IPS DF 6.9 (cell line): ENCODE measurements at regions not wholly inside any gene's neighbourhood (a gene's known extent, or its start where the extent isn't known, plus 50 kb on each side); places are given as distances from the start of the nearest gene placed in this dataset.

Source experiments
- DNase-seq: peaks from one replicate; pipeline ENCODE4 v3.0.0-alpha.2; 2013; ENCODE audit warnings: low read depth, low spot score
- H3K27ac ChIP-seq: one replicate; pipeline ENCODE4 v1.5.1; 2013; ENCODE audit warnings: low read length, control low read depth
- H3K27me3 ChIP-seq: 2 replicates; pipeline ENCODE4 v1.6.1; 2013; ENCODE audit warnings: mild to moderate bottlenecking, low read length; ENCODE audit not compliant: control insufficient read depth, insufficient read depth
- H3K36me3 ChIP-seq: 2 replicates; pipeline ENCODE4 v1.6.1; 2013; ENCODE audit warnings: low read length; ENCODE audit not compliant: control insufficient read depth, insufficient read depth
- H3K4me1 ChIP-seq: 2 replicates; pipeline ENCODE4 v1.6.1; 2013; ENCODE audit warnings: low read length; ENCODE audit not compliant: control insufficient read depth, insufficient read depth
- H3K4me3 ChIP-seq: 2 replicates; pipeline ENCODE4 v1.5.1; 2013; ENCODE audit warnings: mild to moderate bottlenecking, low read length
- H3K9me3 ChIP-seq: 2 replicates; pipeline ENCODE4 v1.6.1; 2013; ENCODE audit warnings: low read length, inconsistent platforms; ENCODE audit not compliant: control insufficient read depth, insufficient read depth
- WGBS: extraction: QIAGEN DNeasy Blood & Tissue Kit; methylation state at CpG from one replicate; pipeline ENCODE4 v1.1.7; 2013; ENCODE audit warnings: mixed read lengths, missing lambda C conversion rate; ENCODE audit not compliant: insufficient read length, insufficient coverage; 5-methylcytosine and 5-hydroxymethylcytosine counted together

GRCh38 chr4:176875446-176875930, 82.8 kb upstream of the VEGFC start:
- Histone ChIP-seq H3K36me3 (no peaks in the 10 kb centered on the region), H3K4me3 (no peak overlapping the region), H3K9me3 (no peaks in the 10 kb centered on the region), H3K27me3 (no peaks in the 10 kb centered on the region), H3K27ac (no peak overlapping the region), H3K4me1 (no peaks in the 10 kb centered on the region)
- WGBS: no CpG with 5 or more reads among the region's 2 CpGs
- no peak for DNase-seq

- DNase-seq: no peak
- no CpG with 5 or more reads among the region's 4 CpGs for WGBS
- Histone ChIP-seq H3K36me3 (no peaks in the 10 kb centered on the region), H3K9me3 (no peaks in the 10 kb centered on the region), H3K4me1 (no peaks in the 10 kb centered on the region), H3K4me3 (no peak overlapping the region), H3K27ac (no peak overlapping the region), H3K27me3 (no peaks in the 10 kb centered on the region)
Measured at GRCh38 chr4:176879380-176880116, 86.8 kb upstream of the VEGFC start.

- no CpG with 5 or more reads among the region's 2 CpGs for WGBS
- H3K9me3 ChIP-seq: no peaks in the 10 kb centered on the region
- H3K27me3 ChIP-seq: no peaks in the 10 kb centered on the region
- H3K36me3 ChIP-seq: no peaks in the 10 kb centered on the region
- H3K4me1 ChIP-seq: no peaks in the 10 kb centered on the region
- H3K4me3 ChIP-seq: no peak overlapping the region
- no peak for DNase-seq
- no peak overlapping the region for H3K27ac ChIP-seq
Measured at GRCh38 chr4:176882206-176882605, 89.5 kb upstream of the VEGFC start.

GRCh38 chr4:176883108-176883550, 90.4 kb upstream of the VEGFC start:
- H3K9me3 ChIP-seq: no peaks in the 10 kb centered on the region
- no peaks in the 10 kb centered on the region for H3K27me3 ChIP-seq
- H3K4me3 ChIP-seq: no peak overlapping the region
- WGBS: no CpG with 5 or more reads among the region's 7 CpGs
- no peak for DNase-seq
- no peaks in the 10 kb centered on the region for H3K36me3 ChIP-seq
- no peak overlapping the region for H3K27ac ChIP-seq
- H3K4me1 ChIP-seq: no peaks in the 10 kb centered on the region

GRCh38 chr4:176883681-176884418, 91.1 kb upstream of the VEGFC start:
- H3K27me3 ChIP-seq: no peaks in the 10 kb centered on the region
- no peaks in the 10 kb centered on the region for H3K9me3 ChIP-seq
- H3K4me1 ChIP-seq: no peaks in the 10 kb centered on the region
- no peaks in the 10 kb centered on the region for H3K36me3 ChIP-seq
- H3K4me3 ChIP-seq: no peak overlapping the region
- no peak overlapping the region for H3K27ac ChIP-seq
- WGBS: 100% methylated on average over 1 of the region's 6 CpGs
- DNase-seq: no peak

GRCh38 chr4:176885224-176885623, 92.5 kb upstream of the VEGFC start:
- Histone ChIP-seq H3K4me1 (no peaks in the 10 kb centered on the region), H3K27me3 (no peaks in the 10 kb centered on the region), H3K9me3 (no peaks in the 10 kb centered on the region), H3K27ac (no peak overlapping the region), H3K36me3 (no peaks in the 10 kb centered on the region), H3K4me3 (no peak overlapping the region)
- WGBS: no CpG with 5 or more reads among the region's 2 CpGs
- DNase-seq: no peak

- H3K4me1 ChIP-seq: no peaks in the 10 kb centered on the region
- no peak overlapping the region for H3K4me3 ChIP-seq
- no peaks in the 10 kb centered on the region for H3K36me3 ChIP-seq
- no peak overlapping the region for H3K27ac ChIP-seq
- no peaks in the 10 kb centered on the region for H3K27me3 ChIP-seq
- no peaks in the 10 kb centered on the region for H3K9me3 ChIP-seq
- no peak for DNase-seq
- WGBS: no CpG with 5 or more reads among the region's 3 CpGs
Measured at GRCh38 chr4:176886135-176886534, 93.4 kb upstream of the VEGFC start.

- Histone ChIP-seq H3K27ac (no peak overlapping the region), H3K4me3 (no peak overlapping the region), H3K27me3 (no peaks in the 10 kb centered on the region), H3K4me1 (no peaks in the 10 kb centered on the region), H3K36me3 (no peaks in the 10 kb centered on the region), H3K9me3 (no peaks in the 10 kb centered on the region)
- WGBS: no CpG with 5 or more reads among the region's 3 CpGs
- DNase-seq: no peak
Measured at GRCh38 chr4:176889776-176890175, 97.1 kb upstream of the VEGFC start.

- DNase-seq: no peak
- Histone ChIP-seq H3K36me3 (no peaks in the 10 kb centered on the region), H3K27me3 (no peaks in the 10 kb centered on the region), H3K4me3 (no peak overlapping the region), H3K9me3 (no peaks in the 10 kb centered on the region), H3K4me1 (no peaks in the 10 kb centered on the region), H3K27ac (no peak overlapping the region)
- WGBS: no CpG with 5 or more reads among the region's 3 CpGs
Measured at GRCh38 chr4:176894498-176894897, 101.8 kb upstream of the VEGFC start.

GRCh38 chr4:176896211-176896610, 103.5 kb upstream of the VEGFC start:
- no peak overlapping the region for H3K4me3 ChIP-seq
- DNase-seq: no peak
- H3K36me3 ChIP-seq: no peaks in the 10 kb centered on the region
- no peaks in the 10 kb centered on the region for H3K27me3 ChIP-seq
- no peaks in the 10 kb centered on the region for H3K9me3 ChIP-seq
- no peak overlapping the region for H3K27ac ChIP-seq
- no peaks in the 10 kb centered on the region for H3K4me1 ChIP-seq
- WGBS: no CpG with 5 or more reads among the region's 5 CpGs
